Stimulated activated memory B cell treated with anti-CD40 and anti-IgM and Interleukin-4, amounts not matched to agents 10 μg/mL and 1 μg/mL and 100 μg/mL, for 72 hours (primary cell): ENCODE measurements at regions not wholly inside any gene's neighbourhood (a gene's known extent, or its start where the extent isn't known, plus 50 kb on each side); places are given as distances from the start of the nearest gene placed in this dataset.

Source experiments
- ATAC-seq: fragments of 150-1000 bp; cut with Tn5 transposase; 2 replicates; pipeline ENCODE4 v1.10.0; 2021
- H3K27ac Mint-ChIP-seq: one replicate; pipeline ENCODE4 v1.8.0; 2022; ENCODE audit warnings: mild to moderate bottlenecking, mixed read lengths
- H3K27me3 Mint-ChIP-seq: one replicate; pipeline ENCODE4 v1.8.0; 2022; ENCODE audit warnings: mixed read lengths
- H3K36me3 Mint-ChIP-seq: one replicate; pipeline ENCODE4 v1.8.0; 2022; ENCODE audit warnings: mixed read lengths
- H3K4me1 Mint-ChIP-seq: one replicate; pipeline ENCODE4 v1.8.0; 2022; ENCODE audit warnings: mixed read lengths
- H3K4me3 Mint-ChIP-seq: one replicate; pipeline ENCODE4 v1.8.0; 2022; ENCODE audit warnings: mild to moderate bottlenecking, moderate library complexity, mixed read lengths
- H3K9me3 Mint-ChIP-seq: one replicate; pipeline ENCODE4 v1.8.0; 2022; ENCODE audit warnings: mixed read lengths

DNA sequence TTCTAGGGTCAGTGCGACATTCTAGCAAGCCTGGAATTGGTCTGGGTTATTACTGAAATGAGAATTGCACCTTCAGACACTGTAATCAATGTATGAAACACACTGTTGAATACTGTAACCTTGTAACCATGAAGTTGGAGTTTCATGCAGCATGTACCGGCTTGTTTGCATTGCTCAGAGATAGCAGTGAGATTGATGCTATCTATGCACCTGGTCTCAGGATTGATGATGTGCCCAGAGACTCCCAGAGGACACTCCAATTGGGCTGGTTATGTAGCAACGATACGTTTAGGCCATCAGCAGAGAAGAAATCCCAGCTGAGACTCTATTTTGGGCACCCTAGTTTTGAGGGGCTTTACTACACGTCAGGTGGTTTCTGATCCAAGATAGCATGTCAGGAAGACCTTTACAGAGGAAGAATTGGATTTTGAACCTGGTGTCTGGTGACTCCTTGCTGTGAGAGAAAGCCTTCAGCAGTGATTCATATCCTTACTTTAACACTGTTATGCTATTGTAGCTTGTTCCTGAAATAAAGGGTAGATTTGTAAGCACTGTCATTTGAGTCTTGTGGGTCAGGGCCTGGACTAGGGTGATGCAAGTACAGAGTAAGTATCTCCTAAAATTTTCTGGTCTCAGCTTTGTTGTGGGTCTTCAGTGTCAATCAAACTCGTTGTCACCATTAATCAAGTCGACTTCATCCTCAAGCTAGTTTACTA lies 305.1 kb upstream of the GULP1 start:
- no peaks in the 10 kb centered on the region for H3K36me3 Mint-ChIP-seq
- H3K27me3 Mint-ChIP-seq, result no peaks in the 10 kb centered on the region
- H3K9me3 Mint-ChIP-seq, result no peaks in the 10 kb centered on the region
- no peak overlapping the region for H3K27ac Mint-ChIP-seq
- H3K4me1 Mint-ChIP-seq, result peaks cover 6% of the 10 kb centered on the region
- ATAC-seq, result no peak
- no peak overlapping the region for H3K4me3 Mint-ChIP-seq

DNA sequence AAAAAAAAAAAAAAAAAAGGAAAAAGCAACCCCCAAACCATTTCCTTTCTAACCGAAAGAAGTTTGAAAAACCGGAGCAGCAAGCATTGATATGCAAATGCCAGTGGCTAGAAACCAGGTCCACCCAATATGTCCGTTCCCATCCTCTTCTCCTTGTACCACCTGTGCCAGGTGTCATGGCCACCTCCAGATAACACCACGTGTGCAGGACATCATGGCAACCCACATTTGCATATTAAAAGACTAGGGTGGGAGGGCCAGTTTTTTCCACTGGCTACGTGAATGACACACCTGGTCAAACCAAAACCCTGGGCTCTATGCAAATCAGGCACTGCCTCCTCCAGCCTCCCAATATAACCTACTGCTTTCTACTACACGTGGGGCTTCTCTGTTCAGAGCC lies 303.3 kb upstream of the GULP1 start:
- peaks cover 6% of the 10 kb centered on the region for H3K4me1 Mint-ChIP-seq
- H3K27ac Mint-ChIP-seq, result no peak overlapping the region
- no peaks in the 10 kb centered on the region for H3K36me3 Mint-ChIP-seq
- H3K9me3 Mint-ChIP-seq, result no peaks in the 10 kb centered on the region
- no peak overlapping the region for H3K4me3 Mint-ChIP-seq
- ATAC-seq, result no peak
- H3K27me3 Mint-ChIP-seq, result no peaks in the 10 kb centered on the region

- Mint-ChIP-seq H3K4me3 (no peak overlapping the region), H3K27ac (no peak overlapping the region), H3K9me3 (no peaks in the 10 kb centered on the region), H3K4me1 (peaks cover 6% of the 10 kb centered on the region), H3K27me3 (no peaks in the 10 kb centered on the region), H3K36me3 (no peaks in the 10 kb centered on the region)
- ATAC-seq, result no peak
These were observed 301.6 kb upstream of the GULP1 start for GRCh38 chr2:187989925-187990623.

DNA sequence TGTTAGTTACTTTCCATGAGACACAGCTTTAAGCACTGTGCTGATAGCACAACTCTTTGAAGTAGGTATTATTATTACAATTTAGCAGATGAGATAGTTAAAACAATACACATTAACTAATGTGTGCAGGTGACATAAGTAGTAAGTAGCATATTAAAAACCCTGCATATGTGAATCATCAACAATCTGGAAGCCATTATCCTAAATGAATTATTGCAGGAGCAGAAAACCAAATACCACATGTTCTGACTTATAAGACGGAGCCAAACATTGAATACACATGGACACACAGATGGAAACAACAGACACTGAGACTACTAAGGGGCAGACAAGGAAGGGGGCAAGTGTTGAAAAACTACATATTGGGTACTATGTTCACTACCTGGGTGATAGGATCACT lies 300.3 kb upstream of the GULP1 start:
- Mint-ChIP-seq H3K4me1 (peaks cover 6% of the 10 kb centered on the region), H3K27me3 (no peaks in the 10 kb centered on the region), H3K36me3 (no peaks in the 10 kb centered on the region), H3K9me3 (no peaks in the 10 kb centered on the region), H3K27ac (no peak overlapping the region), H3K4me3 (no peak overlapping the region)
- no peak for ATAC-seq

- Mint-ChIP-seq H3K9me3 (no peaks in the 10 kb centered on the region), H3K4me3 (no peak overlapping the region), H3K4me1 (no peaks in the 10 kb centered on the region), H3K27me3 (no peaks in the 10 kb centered on the region), H3K27ac (no peak overlapping the region), H3K36me3 (no peaks in the 10 kb centered on the region)
- ATAC-seq, result peak; percentile 34
These were observed 297.0 kb upstream of the GULP1 start for GRCh38 chr2:187994464-187995331.

DNA sequence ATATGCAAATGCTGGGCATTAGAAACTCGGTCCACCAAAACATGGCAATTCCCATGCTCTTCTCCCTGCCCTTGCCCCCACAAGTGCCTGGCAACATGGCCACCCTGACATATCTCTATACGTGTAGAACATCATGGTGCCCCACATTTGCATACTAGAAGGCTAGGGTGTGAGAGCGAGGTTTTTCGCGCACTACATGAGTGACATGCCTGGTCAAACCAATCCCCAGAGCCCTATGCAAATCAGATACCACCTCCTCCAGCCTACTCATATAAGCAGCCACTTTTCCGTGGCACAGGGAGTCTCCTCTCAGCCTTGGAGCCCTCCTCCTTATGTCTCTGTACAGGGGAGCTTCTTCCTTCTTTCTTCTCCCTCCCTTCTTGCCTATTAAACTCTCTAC lies 296.1 kb upstream of the GULP1 start:
- H3K27me3 Mint-ChIP-seq, result no peaks in the 10 kb centered on the region
- no peak overlapping the region for H3K27ac Mint-ChIP-seq
- H3K36me3 Mint-ChIP-seq, result no peaks in the 10 kb centered on the region
- no peak overlapping the region for H3K4me3 Mint-ChIP-seq
- H3K9me3 Mint-ChIP-seq, result no peaks in the 10 kb centered on the region
- no peaks in the 10 kb centered on the region for H3K4me1 Mint-ChIP-seq
- no peak for ATAC-seq

DNA sequence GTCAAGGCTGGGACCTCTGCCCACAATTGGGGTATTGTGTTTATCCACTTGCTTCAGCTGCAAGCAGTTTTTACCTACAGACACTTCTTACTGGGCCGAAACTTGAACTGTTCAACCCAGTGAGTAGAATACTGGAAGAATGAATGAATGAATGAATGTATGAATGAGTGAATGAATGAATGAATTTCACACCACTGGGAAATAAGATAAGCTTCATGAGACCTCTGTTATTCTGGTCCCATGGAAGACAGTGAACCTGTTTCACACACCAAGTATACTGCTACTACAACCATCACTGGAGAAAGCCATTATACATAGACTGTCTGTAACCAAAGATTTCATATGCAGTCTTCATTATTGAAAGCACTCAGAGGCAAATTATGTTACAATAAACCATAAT lies 295.0 kb upstream of the GULP1 start:
- no peak overlapping the region for H3K4me3 Mint-ChIP-seq
- no peaks in the 10 kb centered on the region for H3K36me3 Mint-ChIP-seq
- no peaks in the 10 kb centered on the region for H3K4me1 Mint-ChIP-seq
- no peaks in the 10 kb centered on the region for H3K9me3 Mint-ChIP-seq
- H3K27me3 Mint-ChIP-seq, result no peaks in the 10 kb centered on the region
- ATAC-seq, result no peak
- no peak overlapping the region for H3K27ac Mint-ChIP-seq

- Mint-ChIP-seq H3K9me3 (no peaks in the 10 kb centered on the region), H3K27ac (no peak overlapping the region), H3K4me1 (no peaks in the 10 kb centered on the region), H3K36me3 (no peaks in the 10 kb centered on the region), H3K4me3 (no peak overlapping the region), H3K27me3 (no peaks in the 10 kb centered on the region)
- ATAC-seq, result no peak
These were observed 291.5 kb upstream of the GULP1 start for GRCh38 chr2:188000189-188000588.

GRCh38 chr2:188003800-188004199 lies 287.9 kb upstream of the GULP1 start:
- peaks cover 2% of the 10 kb centered on the region for H3K9me3 Mint-ChIP-seq
- no peak overlapping the region for H3K4me3 Mint-ChIP-seq
- H3K27ac Mint-ChIP-seq, result no peak overlapping the region

GRCh38 chr2:188013767-188014166 lies 277.9 kb upstream of the GULP1 start:
- no peak for ATAC-seq
- Mint-ChIP-seq H3K27me3 (no peaks in the 10 kb centered on the region), H3K9me3 (peaks cover 2% of the 10 kb centered on the region), H3K4me1 (no peaks in the 10 kb centered on the region), H3K4me3 (no peak overlapping the region), H3K36me3 (no peaks in the 10 kb centered on the region), H3K27ac (no peak overlapping the region)

More at GRCh38 chr2:188003800-188004199, 287.9 kb upstream of the GULP1 start:
- Mint-ChIP-seq H3K36me3 (no peaks in the 10 kb centered on the region), H3K27me3 (no peaks in the 10 kb centered on the region), H3K4me1 (no peaks in the 10 kb centered on the region)
- no peak for ATAC-seq

DNA sequence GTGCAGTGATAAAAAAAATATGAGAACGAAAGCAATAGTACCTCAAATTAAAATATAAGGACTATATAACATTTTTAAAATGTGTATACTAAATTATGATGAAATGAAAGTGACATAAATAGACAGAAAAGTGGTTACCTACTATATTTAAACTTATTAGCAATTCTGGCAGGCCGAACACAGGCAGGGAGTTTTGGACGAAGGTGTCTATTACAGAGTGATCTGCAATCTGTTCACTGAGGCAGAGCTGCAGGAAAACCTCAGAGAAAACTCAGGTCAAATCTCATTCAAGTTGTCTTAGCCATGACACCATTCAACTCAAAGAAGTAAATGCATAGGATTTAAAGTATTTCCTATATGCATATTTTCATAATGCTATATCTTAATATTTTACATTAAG lies 274.8 kb upstream of the GULP1 start:
- H3K4me1 Mint-ChIP-seq, result no peaks in the 10 kb centered on the region
- no peak overlapping the region for H3K4me3 Mint-ChIP-seq
- H3K36me3 Mint-ChIP-seq, result no peaks in the 10 kb centered on the region
- no peak for ATAC-seq
- H3K27me3 Mint-ChIP-seq, result no peaks in the 10 kb centered on the region
- peaks cover 4% of the 10 kb centered on the region for H3K9me3 Mint-ChIP-seq
- H3K27ac Mint-ChIP-seq, result no peak overlapping the region

- Mint-ChIP-seq H3K36me3 (no peaks in the 10 kb centered on the region), H3K27ac (no peak overlapping the region), H3K4me3 (no peak overlapping the region), H3K27me3 (no peaks in the 10 kb centered on the region), H3K9me3 (peaks cover 4% of the 10 kb centered on the region), H3K4me1 (no peaks in the 10 kb centered on the region)
- no peak for ATAC-seq
These were observed 269.3 kb upstream of the GULP1 start for GRCh38 chr2:188022389-188022788.

GRCh38 chr2:188023035-188023434 lies 268.6 kb upstream of the GULP1 start:
- Mint-ChIP-seq H3K9me3 (peaks cover 4% of the 10 kb centered on the region), H3K27me3 (no peaks in the 10 kb centered on the region), H3K4me3 (no peak overlapping the region), H3K4me1 (no peaks in the 10 kb centered on the region), H3K27ac (no peak overlapping the region), H3K36me3 (no peaks in the 10 kb centered on the region)
- ATAC-seq, result no peak

DNA sequence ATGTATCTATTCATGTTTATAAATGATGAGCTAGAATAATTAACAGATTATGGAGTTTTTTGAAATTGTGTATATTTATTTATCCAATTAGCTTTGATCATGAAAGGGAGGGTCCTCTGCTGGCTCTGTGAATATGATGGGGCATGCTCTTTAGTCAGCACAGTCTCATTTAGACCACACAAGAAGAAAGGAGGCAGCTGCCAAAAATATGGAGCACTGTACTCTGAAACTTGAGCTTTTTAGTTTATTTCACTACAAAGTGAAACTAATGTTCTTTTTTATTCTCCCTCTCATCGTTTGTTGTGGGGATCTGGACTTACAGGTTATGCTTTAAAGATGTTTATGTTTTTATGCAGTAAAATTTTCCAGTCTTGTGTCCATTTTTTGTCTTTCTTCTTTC lies 266.9 kb upstream of the GULP1 start:
- Mint-ChIP-seq H3K27ac (no peak overlapping the region), H3K4me1 (no peaks in the 10 kb centered on the region), H3K36me3 (no peaks in the 10 kb centered on the region), H3K4me3 (no peak overlapping the region), H3K27me3 (no peaks in the 10 kb centered on the region), H3K9me3 (no peaks in the 10 kb centered on the region)
- ATAC-seq, result no peak

DNA sequence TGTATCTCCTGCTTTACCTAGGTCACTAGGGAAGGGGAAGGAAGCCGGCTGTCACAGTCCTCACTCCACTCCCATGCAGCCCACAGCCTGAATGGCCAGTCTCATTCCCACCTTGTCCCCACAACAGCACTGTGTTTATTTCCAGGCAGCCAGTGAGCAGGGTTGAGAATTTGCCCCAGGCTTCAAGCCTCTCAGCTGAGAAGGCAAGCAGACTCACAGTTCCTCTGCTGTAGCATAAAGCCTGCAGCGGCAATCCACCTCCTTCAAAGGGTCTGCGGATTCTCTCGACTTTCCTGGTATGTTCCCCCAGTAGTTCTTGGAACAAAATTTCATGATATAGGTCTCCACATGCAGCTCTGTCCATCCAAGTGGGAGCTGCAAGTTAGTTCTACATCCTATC lies 262.9 kb upstream of the GULP1 start:
- no peaks in the 10 kb centered on the region for H3K4me1 Mint-ChIP-seq
- H3K36me3 Mint-ChIP-seq, result no peaks in the 10 kb centered on the region
- no peaks in the 10 kb centered on the region for H3K27me3 Mint-ChIP-seq
- no peak for ATAC-seq
- no peaks in the 10 kb centered on the region for H3K9me3 Mint-ChIP-seq
- H3K4me3 Mint-ChIP-seq, result no peak overlapping the region
- no peak overlapping the region for H3K27ac Mint-ChIP-seq
